ENCODE measurements at regions not wholly inside any gene's neighbourhood (a gene's known extent, or its start where the extent isn't known, plus 50 kb on each side); places are given as distances from the start of the nearest gene placed in this dataset.

GRCh38 chr18:51946946-51947345 lies 393.1 kb upstream of the DCC start:
- H3K27ac Mint-ChIP-seq (ENCODE audit: unreplicated experiment), result no peak overlapping the region
- TF ChIP-seq, protein P1, sequence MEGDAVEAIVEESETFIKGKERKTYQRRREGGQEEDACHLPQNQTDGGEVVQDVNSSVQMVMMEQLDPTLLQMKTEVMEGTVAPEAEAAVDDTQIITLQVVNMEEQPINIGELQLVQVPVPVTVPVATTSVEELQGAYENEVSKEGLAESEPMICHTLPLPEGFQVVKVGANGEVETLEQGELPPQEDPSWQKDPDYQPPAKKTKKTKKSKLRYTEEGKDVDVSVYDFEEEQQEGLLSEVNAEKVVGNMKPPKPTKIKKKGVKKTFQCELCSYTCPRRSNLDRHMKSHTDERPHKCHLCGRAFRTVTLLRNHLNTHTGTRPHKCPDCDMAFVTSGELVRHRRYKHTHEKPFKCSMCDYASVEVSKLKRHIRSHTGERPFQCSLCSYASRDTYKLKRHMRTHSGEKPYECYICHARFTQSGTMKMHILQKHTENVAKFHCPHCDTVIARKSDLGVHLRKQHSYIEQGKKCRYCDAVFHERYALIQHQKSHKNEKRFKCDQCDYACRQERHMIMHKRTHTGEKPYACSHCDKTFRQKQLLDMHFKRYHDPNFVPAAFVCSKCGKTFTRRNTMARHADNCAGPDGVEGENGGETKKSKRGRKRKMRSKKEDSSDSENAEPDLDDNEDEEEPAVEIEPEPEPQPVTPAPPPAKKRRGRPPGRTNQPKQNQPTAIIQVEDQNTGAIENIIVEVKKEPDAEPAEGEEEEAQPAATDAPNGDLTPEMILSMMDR (IDR thresholded peaks at IDR 0.05; ENCODE audit: unreplicated experiment), result no peak

GRCh38 chr18:51952844-51953243 lies 387.2 kb upstream of the DCC start:
- peaks cover 25% of the 10 kb centered on the region for H3K4me1 Mint-ChIP-seq (ENCODE audit: unreplicated experiment)
- H3K27ac Mint-ChIP-seq (ENCODE audit: unreplicated experiment), result no peak overlapping the region
- peaks cover 5% of the 10 kb centered on the region for H3K36me3 Mint-ChIP-seq (ENCODE audit: low read depth, unreplicated experiment)
- TF ChIP-seq, protein P1 (IDR thresholded peaks at IDR 0.05; ENCODE audit: unreplicated experiment), result no peak
- no peaks in the 10 kb centered on the region for H3K27me3 Mint-ChIP-seq (ENCODE audit: unreplicated experiment)
- no peak overlapping the region for H3K4me3 Mint-ChIP-seq (ENCODE audit: unreplicated experiment)
- DNase-seq (ENCODE audit: low spot score), result no peak
- no peaks in the 10 kb centered on the region for H3K9me3 Mint-ChIP-seq (ENCODE audit: unreplicated experiment)

More at GRCh38 chr18:51946946-51947345, 393.1 kb upstream of the DCC start:
- DNase-seq (ENCODE audit: low spot score), result no peak
- no peaks in the 10 kb centered on the region for H3K4me1 Mint-ChIP-seq (ENCODE audit: unreplicated experiment)
- H3K36me3 Mint-ChIP-seq (ENCODE audit: low read depth, unreplicated experiment), result peaks cover 5% of the 10 kb centered on the region
- H3K9me3 Mint-ChIP-seq (ENCODE audit: unreplicated experiment), result no peaks in the 10 kb centered on the region
- no peak overlapping the region for H3K4me3 Mint-ChIP-seq (ENCODE audit: unreplicated experiment)
- no peaks in the 10 kb centered on the region for H3K27me3 Mint-ChIP-seq (ENCODE audit: unreplicated experiment)

DNA sequence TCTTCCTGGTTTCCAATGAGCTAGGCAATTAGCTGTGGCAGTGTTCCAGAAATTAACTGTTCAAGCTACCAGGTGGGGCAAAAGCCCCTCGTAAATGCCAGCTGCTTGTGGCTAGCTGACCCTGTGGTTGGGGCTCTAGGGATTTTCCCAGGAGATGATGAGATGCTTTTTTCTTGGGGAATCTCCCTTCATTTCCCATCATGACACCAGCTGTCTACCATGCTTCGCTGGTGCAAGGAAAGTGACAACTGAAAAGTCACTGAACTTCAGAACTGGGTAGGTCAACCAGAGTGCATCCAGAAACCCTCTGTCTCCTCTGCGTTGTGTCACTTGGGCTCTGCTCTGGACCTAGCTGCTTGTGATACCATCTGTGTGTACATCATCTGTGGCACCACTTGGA lies 386.5 kb upstream of the DCC start:
- no peak overlapping the region for H3K27ac Mint-ChIP-seq (ENCODE audit: unreplicated experiment)
- peaks cover 5% of the 10 kb centered on the region for H3K36me3 Mint-ChIP-seq (ENCODE audit: low read depth, unreplicated experiment)
- H3K4me1 Mint-ChIP-seq (ENCODE audit: unreplicated experiment), result peaks cover 30% of the 10 kb centered on the region
- no peak for DNase-seq (ENCODE audit: low spot score)
- H3K4me3 Mint-ChIP-seq (ENCODE audit: unreplicated experiment), result no peak overlapping the region
- H3K27me3 Mint-ChIP-seq (ENCODE audit: unreplicated experiment), result no peaks in the 10 kb centered on the region
- TF ChIP-seq, protein P1 (IDR thresholded peaks at IDR 0.05; ENCODE audit: unreplicated experiment), result no peak
- H3K9me3 Mint-ChIP-seq (ENCODE audit: unreplicated experiment), result no peaks in the 10 kb centered on the region

DNA sequence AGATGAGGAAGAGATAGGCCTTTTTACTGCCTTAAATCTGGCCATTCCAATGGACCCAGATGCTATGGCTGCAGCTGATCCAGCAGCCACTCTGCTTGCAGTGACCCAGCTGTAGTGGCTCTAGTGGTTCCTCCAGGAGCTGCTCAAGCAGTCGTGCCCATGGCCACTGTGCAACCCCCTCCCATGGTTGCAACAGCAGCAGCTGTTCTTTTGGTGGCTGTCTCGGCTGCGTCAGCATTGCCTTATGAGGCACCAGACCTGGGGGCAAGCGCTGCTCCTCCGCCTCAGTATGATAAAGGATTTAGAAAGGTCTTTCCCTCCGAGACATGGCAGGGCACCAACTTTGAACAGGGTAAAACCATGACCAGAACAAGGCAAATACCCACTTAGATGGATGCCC lies 384.9 kb upstream of the DCC start:
- H3K27me3 Mint-ChIP-seq (ENCODE audit: unreplicated experiment), result no peaks in the 10 kb centered on the region
- H3K27ac Mint-ChIP-seq (ENCODE audit: unreplicated experiment), result no peak overlapping the region
- H3K4me3 Mint-ChIP-seq (ENCODE audit: unreplicated experiment), result no peak overlapping the region
- H3K9me3 Mint-ChIP-seq (ENCODE audit: unreplicated experiment), result no peaks in the 10 kb centered on the region
- H3K4me1 Mint-ChIP-seq (ENCODE audit: unreplicated experiment), result peaks cover 35% of the 10 kb centered on the region
- DNase-seq (ENCODE audit: low spot score), result no peak
- H3K36me3 Mint-ChIP-seq (ENCODE audit: low read depth, unreplicated experiment), result peaks cover 5% of the 10 kb centered on the region
- TF ChIP-seq, protein P1 (IDR thresholded peaks at IDR 0.05; ENCODE audit: unreplicated experiment), result no peak

DNA sequence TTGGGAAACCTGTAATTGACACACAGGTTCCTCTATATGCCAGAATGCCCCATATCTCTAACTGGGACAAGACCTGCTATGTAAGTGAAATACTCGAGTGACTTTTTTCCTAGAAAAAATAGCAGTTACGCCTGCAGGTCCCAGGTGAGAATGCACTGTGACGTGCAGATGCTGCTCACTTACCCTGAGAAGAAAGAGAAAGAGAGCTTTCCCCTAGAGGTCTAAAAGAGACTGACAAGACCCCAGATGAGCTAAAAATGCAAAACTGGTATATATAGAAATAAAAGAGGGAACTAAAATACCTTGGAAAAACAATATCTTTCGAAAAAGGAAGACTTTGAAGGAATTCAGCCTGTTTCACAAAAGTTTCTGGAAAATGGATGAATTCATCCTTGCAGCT lies 383.0 kb upstream of the DCC start:
- DNase-seq (ENCODE audit: low spot score), result no peak
- no peaks in the 10 kb centered on the region for H3K36me3 Mint-ChIP-seq (ENCODE audit: low read depth, unreplicated experiment)
- TF ChIP-seq, protein P1 (IDR thresholded peaks at IDR 0.05; ENCODE audit: unreplicated experiment), result no peak
- H3K4me1 Mint-ChIP-seq (ENCODE audit: unreplicated experiment), result peaks cover 35% of the 10 kb centered on the region
- H3K27me3 Mint-ChIP-seq (ENCODE audit: unreplicated experiment), result no peaks in the 10 kb centered on the region
- H3K9me3 Mint-ChIP-seq (ENCODE audit: unreplicated experiment), result no peaks in the 10 kb centered on the region
- H3K4me3 Mint-ChIP-seq (ENCODE audit: unreplicated experiment), result no peak overlapping the region
- no peak overlapping the region for H3K27ac Mint-ChIP-seq (ENCODE audit: unreplicated experiment)

Measured in endothelial cell (in vitro differentiated cells).